ENCODE measurements at regions not wholly inside any gene's neighbourhood (a gene's known extent, or its start where the extent isn't known, plus 50 kb on each side); places are given as distances from the start of the nearest gene placed in this dataset.

GRCh38 chr2:579351-579886, 97.8 kb downstream of the TMEM18 start:
- TF ChIP-seq CTCF (IDR thresholded peaks at IDR 0.05) (no peak), POLR2A (IDR thresholded peaks at IDR 0.05) (no peak)

Measured in upper lobe of left lung (tissue), 4 donors.